ENCODE measurements at regions not wholly inside any gene's neighbourhood (a gene's known extent, or its start where the extent isn't known, plus 50 kb on each side); places are given as distances from the start of the nearest gene placed in this dataset.
A peak's percentile ranks its signal among the peaks of the same experiment; 100 is the strongest.
"Not testable (repeated sequence)": the region's sequence is repeated elsewhere in the genome, so short reads cannot be mapped to it uniquely, and the experiment has no call there.

DNA sequence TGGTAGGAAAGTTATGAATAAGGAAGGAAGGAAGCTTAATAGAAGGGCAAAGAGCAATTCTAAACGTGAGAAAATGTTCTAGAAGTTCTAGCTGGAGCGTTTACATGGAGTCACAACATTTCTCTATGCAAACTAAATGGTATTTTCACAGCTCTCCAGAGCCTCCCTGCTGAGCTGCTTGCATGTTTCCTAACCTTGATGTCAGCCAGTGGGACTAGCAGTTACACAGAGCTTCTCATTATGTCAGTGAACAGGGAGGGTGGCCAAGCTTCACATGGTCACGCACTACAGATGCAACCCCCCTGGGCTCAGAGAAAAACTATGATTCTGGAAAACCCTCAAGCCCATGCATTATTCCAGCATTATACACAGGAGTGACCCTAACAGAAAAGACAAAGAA, 153.4 kb upstream of the CCDC150 start:
- peak; percentile 38 for DNase-seq (ENCODE audit: low spot score)

DNA sequence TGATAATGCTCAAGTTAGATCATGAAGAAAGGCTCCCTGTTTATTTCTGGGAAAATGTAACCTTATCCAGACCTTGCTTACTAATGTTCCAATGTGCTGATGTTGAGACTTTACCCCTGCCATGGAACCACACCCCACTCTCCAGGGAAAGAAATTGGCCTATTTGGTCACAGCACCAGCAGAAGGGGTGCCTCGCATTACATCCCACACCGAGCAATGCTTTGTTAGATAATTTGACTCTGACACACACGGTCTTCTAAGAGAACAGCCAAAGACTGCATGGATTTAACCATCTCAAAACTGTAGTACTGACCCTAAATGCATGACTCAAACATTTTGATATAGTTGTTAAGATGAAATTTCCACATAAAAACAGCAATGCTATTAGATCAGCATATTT, 152.1 kb upstream of the CCDC150 start:
- peak; percentile 54 for DNase-seq (ENCODE audit: low spot score)

DNA sequence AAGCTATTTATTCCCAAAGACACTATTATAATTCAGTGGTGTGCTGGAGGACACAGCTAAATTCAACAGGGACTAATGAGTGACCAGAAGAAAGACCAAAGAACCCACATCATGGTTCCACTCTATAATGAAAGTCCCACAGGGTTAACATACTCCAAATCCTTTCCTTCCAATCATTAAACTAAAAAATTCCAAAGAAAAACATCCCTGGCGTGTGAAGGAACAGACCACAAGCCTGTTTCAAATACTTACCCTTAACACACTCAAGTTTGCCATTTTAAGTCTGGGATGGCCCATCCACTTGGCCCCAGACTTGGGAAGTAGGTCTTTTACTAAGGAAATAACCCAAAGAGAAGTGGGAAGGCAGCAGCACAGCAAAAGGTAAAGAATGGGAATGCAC, 150.1 kb upstream of the CCDC150 start:
- peak; percentile 30 for DNase-seq (ENCODE audit: low spot score)

DNA sequence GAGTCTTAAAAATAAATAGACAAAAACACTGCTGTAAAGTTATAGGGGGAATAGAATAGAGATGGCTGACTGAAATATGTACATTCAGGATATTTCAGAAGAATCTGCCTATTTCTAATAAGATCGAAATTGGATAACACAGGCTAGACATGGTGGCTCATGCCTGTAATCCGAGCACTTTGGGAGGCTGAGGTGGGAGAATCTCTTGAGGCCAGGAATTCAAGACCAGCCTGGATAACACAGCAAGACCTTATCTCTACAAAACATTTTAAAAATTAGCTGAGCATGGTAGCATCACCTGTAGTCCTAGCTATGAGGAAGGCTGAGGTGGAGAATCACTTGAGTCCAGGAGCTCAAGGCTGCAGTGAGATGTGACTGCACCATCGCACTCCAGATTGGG, 146.6 kb upstream of the CCDC150 start:
- DNase-seq (ENCODE audit: low spot score) = no peak

DNA sequence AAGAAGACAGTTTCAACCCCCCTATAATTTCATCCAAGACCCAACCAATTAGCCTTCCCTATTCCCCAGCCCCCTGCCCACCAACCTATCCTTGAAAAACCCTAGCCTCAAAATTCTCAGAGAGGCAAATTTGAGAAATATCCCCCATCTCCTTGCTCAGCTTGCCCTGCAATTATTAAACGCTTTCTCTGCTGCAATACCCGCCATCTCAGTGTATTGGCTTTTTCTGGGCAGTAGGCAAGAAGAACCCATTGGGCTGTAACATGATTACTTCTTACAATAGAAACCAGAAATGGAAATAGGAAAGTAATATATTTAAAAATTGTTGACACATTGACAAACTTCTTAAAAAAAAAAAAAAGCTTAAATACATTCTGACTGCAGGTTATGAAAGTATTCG, 140.6 kb upstream of the CCDC150 start:
- DNase-seq (ENCODE audit: low spot score) = no peak

DNA sequence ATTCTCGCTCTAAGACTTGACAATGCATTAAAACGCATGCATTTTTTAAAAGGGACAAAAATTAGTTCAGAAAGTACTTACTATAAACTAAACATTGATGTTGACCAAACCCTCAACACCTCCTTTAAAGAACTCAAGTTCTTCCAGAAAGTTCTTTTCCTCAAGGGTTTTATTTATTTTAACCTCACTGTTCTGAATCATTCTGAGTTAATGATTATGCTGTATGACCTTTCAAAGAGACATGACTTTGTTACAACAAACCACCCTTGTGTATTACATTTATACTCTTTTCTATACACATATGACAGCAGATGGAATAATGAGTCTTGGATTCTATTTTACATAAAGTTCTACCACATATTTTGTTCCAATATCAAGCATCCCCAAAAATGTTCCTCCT, 139.8 kb upstream of the CCDC150 start:
- DNase-seq (ENCODE audit: low spot score) = no peak

DNA sequence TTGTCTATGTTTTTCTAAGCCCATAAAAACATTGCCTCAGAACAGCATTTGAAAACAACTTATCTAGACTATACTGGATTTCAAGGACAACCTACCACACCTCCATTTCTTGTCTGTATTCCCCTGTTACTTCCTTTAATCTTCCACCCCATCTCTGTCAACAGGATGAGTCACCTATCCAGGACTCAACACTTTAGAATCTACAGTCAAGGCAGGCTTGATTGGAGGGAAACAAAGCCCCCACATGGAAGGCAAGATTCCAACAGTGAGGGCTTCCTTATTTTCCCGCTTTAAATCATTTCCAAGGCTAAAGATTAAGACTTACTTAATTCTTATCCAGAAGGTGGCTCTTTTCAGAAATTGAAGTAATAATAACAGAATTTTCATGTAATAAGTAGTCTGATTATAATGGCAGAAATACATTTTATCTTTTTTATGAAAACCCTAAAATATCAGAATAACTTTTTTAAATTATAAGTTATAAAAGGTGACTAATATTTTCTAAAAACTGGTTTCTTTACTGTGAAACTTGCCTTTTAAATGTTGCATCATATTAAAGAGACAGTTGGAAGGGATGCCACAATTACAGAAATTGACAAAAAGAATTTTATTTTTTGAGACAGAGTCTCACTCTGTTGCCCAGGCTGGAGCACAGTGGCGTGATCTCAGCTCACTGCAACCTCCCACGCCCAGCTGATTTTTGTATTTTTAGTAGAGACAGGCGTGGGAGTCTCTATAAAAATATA, 138.7 kb upstream of the CCDC150 start:
- DNase-seq (ENCODE audit: low spot score) = peak; percentile 26

DNA sequence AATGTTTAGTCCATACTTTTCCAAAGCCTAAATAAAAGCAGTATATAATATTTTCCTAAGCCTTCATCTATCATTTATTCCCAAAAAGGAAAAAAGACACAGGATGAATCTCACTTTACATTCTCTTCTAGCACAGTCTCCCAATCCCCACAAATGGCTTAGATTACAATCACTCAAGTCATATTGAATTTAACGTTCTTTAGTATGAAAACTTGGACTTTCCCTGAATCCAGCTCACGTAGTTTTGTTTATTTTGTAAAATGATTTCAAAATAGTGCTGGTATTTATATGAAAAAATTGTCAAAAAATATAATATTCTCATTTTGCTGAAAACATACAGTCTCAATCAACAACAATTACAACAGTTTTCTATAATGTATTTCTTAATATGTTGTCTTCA, 137.7 kb upstream of the CCDC150 start:
- no peak for DNase-seq (ENCODE audit: low spot score)

DNA sequence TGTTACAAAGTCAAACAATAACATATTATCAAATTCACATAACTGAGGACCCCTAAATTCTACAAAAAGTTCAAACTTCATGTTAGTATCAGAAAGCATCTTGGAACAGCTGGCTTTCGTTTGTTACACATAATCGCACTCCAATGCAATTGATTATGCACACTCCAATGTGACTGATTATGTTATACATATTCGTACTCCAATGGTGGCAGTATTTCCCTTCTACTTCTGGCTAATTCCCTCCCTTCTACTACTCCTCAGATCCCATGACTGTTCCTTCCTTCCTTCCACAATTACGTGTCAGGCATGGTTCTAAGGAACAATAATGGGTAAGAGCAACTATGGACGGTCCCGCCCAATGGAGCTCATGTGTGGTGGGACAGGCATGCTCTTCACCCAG, 137.1 kb upstream of the CCDC150 start:
- no peak for DNase-seq (ENCODE audit: low spot score)

DNA sequence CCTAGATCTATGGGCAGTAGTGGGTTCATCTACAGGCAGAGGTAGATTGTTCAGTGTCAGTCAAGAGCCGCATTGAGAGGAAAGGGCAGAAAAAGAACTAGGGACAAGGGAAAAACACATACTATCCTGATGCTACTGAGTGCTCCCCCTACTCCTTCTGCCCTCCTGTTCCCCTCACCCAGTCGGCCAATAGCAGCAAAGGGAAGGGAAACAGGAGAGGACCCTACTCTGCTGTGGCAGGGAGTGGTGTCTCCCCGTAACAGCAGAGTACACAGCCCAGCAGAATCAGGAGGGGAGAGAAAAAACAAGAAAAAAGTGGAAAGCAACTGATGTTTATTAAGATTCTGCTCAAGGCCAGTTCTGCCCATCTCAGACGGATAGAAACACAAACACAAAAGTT, 136.1 kb upstream of the CCDC150 start:
- DNase-seq (ENCODE audit: low spot score) = no peak

DNA sequence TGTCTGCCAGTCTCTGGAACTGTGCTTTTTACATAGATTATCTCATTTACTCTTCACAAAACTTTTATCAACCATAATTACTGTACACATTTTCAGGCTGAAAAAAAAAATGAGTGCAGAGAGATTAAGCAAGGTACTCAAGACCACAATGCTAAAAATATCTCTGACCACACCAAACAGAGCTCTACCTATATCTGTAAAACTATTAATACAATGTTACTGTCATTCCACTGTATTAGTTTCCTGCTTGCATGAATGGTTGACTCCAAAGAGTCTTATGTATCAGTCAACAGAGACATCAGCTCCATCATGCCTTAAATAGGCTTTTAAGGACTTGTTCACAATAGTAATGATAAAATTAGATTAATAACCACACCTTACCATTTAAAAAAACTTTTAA, 134.7 kb upstream of the CCDC150 start:
- DNase-seq (ENCODE audit: low spot score) = no peak

DNA sequence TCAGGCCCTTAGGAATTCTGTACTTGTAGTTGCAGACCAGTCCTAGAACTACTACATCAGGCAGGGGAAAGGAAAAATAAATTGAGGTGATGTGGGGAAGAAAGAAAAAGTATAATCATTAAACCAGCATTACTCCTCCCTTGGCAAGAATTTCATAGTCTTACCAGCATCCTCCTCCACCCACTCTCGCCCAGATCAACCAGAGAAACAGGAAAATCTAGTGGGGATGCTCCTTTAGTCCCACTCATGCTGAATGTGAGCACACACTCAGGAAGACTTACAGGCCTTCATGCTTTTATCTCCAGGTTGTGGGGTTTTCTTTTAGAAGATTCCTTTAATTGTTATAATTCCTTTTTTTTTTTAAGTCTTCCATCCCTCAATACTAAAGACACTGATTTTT, 129.3 kb upstream of the CCDC150 start:
- no peak for DNase-seq (ENCODE audit: low spot score)

DNA sequence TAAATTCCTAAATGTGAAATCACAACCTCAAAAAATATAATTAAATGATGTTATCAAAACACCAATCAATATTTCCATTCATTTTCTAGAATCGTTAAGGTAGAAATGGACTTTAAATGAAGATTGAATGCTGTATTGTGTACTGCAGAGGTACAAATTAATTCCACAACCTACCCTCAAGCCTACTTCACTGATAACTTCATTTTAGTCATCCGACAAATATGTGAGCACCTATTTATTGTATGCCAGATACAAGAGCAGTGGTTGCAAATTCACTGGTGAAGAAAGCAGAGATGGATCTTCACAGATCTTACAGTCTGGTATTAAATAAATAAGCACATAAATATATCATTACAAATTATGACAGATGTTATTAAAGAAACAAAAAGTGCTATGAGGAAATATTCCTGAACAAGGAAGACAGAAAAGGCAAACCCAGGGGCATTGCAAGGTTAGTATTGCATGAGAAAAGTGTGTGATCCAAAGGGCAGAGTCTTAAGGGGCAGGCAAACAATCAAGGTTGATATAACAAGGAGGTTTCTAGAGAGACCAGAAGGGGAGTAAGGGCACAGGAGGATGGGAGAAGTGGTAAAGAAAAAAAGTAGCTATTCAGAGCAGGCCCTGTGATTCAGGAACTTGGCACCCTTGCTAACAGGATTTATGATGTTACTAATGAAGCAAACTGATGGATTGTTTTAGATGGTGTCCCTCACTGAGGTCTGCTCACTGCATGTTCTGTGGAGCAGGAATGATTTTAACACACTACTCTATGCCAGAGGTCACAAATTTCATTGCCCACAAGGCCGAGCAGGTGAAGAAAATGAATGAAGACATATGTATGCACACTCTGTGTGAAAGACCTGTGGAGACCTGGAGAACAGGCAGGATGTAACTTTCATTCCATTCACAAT, 128.0 kb upstream of the CCDC150 start:
- DNase-seq (ENCODE audit: low spot score) = no peak

DNA sequence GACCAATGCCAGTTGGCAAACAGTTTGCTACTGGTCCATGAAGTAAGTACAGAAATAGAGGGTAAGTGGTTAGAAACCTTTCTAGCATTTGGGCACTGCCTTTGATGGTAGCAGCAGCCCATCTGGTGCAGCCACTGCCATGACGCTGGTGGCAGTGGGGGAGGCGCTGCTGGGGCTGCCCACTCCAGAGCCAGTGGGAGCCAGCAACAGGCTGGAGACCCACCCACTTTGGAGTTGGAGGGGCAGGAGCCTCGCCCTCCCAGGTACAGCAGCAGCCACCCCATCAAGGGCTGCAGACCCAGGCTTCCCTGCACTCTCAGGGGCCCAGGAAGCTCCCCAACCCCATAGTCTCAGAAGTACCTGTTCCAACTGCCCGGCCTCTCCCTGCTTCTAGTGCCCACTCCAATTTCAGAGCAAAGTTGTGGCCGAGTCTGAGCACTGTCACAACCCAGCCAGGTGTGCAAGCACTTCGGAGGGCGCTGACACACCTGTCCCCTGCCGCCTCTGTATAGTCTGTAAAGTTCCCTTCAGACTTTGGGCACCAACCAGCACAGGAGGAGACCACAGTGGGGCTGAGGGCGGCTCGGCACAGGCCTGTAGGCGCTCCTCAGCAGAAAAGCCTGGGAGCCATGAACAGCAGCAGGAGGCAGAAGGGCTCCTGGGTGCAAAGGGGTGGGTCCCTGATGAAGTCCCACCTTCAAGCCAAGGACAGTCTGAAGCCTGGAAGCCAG, 125.6 kb upstream of the CCDC150 start:
- no peak for DNase-seq (ENCODE audit: low spot score)

DNA sequence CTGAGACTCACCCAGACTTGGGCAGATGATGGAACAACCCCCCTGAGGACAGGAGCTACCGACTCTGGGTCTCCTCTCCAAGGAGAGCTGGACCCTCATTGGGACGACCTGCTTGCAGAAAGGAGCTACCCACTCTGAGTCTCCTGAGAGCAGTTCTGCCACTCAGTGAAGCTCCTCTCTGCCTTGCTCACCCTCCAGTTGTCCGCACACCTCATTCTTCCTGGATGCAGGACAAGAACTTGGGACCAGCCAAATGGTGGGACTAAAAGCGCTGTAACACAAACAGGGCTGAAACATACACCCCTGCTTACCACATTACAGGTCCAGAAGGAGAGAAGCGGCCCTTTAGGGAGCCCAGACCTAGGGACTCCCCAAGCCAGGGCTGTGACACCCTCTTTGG, 124.9 kb upstream of the CCDC150 start:
- no peak for DNase-seq (ENCODE audit: low spot score)

DNA sequence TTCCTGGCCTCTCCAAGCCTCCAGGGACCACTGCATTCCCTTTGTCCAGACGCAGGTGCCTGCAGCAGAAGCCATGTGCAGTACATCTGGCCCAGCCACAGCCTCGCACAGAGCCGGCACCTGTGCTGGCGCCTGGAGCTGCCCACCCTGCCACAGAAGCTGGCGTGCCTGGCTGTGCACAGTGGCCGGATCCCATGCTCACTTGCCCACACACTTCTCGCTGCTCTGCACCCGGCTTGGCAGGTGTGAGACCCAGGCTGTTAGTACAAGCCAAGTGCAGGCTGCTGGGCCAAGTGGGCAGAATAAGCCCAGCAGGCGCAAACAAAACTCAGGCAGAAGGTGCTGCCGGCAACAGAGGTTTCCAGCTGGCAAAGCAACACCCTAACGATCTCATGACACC, 124.5 kb upstream of the CCDC150 start:
- DNase-seq (ENCODE audit: low spot score) = no peak

DNA sequence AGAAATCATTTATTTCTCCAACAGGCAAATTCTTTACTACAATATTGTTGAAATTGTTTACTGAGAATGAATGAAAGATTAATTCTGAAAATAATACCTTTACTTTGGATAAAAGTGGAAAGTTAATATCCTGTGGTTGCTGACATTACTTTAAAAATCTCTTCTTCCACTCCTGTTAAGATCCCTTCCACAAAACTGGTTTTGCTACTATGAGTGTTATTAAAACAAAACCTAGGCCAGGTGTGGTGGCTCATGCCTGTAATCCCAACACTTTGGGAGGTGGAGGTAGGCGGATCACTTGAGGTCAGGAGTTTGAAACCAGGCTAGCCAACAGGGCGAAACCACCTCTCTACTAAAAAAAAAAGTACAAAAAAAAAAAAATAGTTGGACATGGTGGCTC, 123.9 kb upstream of the CCDC150 start:
- no peak for DNase-seq (ENCODE audit: low spot score)

DNA sequence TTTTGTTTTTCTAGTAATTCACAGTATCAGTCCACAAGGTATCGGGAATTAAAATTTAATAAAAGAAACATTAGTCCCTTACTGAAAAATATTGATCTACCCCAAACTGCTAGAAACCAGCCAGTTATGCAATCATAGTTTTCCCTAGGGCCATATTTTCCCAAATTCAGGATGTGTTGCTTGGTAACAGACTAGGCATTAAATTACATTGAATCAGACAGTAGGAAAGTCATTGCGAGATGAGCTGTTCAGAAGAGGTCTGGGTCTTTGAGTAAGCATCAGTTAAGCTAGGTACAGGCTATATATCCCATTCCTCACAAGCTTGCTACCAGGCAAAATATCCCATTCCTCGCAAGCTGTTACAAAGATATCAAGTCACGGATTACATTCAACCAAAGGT, 123.0 kb upstream of the CCDC150 start:
- peak; percentile 13 for DNase-seq (ENCODE audit: low spot score)

DNA sequence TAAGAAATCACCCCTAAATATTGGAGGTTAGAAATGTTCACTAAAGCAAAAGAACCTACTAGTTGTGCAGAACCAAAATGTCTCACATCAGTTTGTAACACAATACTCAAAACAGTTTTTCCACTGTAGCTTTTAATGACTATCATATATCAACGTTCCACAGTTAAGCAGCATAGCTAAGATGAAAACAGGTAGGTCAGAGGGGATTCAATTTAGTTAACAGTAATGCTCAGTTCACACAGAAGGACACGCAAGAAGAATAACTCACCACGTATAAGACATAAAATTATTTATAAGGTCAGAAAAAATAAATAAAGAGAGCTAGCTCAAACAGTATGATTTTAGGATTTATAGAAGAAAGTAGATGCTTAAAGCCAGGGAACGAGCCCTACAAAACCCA, 118.9 kb upstream of the CCDC150 start:
- no peak for DNase-seq (ENCODE audit: low spot score)

DNA sequence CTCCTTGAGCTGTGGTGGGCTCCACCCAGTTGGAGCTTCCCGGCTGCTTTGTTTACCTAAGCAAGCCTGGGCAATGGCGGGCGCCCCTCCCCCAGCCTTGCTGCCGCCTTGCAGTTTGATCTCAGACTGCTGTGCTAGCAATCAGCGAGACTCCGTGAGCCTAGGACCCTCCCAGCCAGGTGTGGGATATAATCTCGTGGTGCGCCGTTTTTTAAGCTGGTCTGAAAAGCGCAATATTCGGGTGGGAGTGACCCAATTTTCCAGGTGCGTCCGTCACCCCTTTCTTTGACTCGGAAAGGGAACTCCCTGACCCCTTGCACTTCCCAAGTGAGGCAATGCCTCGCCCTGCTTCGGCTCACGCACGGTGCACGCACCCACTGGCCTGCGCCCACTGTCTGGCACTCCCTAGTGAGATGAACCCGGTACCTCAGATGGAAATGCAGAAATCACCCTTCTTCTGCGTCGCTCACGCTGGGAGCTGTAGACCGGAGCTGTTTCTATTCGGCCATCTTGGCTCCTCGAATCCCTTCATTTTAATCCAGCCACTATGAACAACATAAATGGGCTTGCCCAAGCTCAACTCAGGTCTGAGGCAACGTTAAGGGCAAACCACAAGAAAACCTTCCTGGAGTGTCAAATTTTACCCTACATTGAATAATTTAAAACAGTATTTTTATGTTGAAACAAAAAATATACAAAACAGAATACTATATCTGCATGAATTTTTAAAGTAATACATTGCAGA, 112.4 kb upstream of the CCDC150 start:
- not testable (repeated sequence) for DNase-seq (ENCODE audit: low spot score)

DNA sequence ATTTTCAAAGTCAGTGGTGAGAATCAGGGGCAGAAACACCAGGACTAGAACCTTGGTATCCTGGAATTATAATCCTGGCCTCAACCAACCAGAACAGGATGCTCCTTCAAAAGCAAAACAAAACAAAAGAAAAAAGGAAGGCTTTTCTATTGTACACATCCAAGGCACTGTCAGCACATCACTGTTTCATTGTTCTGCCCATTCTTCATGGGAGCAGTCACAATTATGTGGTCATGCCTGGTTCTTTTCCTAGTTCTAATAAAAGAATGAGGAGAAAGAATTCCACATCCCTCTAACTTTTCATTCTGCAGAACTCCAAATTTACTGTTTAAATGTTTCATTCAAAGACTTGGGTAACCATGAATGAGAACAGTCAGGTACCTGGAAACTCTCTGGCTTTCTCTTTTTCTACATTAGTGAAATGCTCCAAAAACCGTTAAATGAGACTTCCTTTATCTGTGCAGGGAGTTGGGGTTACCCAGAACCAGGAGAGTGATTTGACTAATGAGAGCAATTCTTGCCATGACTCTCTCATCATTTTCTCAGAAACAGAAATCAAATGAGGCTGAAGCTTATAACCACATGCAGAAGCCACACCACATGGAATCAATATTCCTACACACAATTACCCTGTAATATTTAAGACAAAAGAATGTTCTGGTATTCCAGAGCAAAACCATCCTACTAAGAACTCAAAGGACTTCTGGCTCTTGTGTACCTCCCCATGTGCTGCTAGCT, 110.9 kb upstream of the CCDC150 start:
- DNase-seq (ENCODE audit: low spot score) = peak; percentile 51

Measured in AG20443 (cell line).